Glutamatergic neuron (in vitro differentiated cells): ENCODE measurements at regions not wholly inside any gene's neighbourhood (a gene's known extent, or its start where the extent isn't known, plus 50 kb on each side); places are given as distances from the start of the nearest gene placed in this dataset.
"Not testable (repeated sequence)": the region's sequence is repeated elsewhere in the genome, so short reads cannot be mapped to it uniquely, and the experiment has no call there.

ENCODE experiments used
- DNase-seq: peaks from one replicate; pipeline ENCODE4 v3.0.0; 2022
- H3K27ac Mint-ChIP-seq: one replicate; pipeline ENCODE4 v1.8.0; 2020; ENCODE audit warnings: mild to moderate bottlenecking, mixed read lengths, inconsistent platforms; ENCODE audit not compliant: unreplicated experiment
- H3K27me3 Mint-ChIP-seq: one replicate; pipeline ENCODE4 v1.8.0; 2020; ENCODE audit warnings: mild to moderate bottlenecking, moderate library complexity, mixed read lengths, inconsistent platforms; ENCODE audit not compliant: unreplicated experiment
- H3K36me3 Mint-ChIP-seq: one replicate; pipeline ENCODE4 v1.8.0; 2020; ENCODE audit warnings: mild to moderate bottlenecking, mixed read lengths, inconsistent platforms; ENCODE audit not compliant: unreplicated experiment
- H3K4me1 Mint-ChIP-seq: one replicate; pipeline ENCODE4 v1.8.0; 2020; ENCODE audit warnings: mild to moderate bottlenecking, low read depth, mixed read lengths, inconsistent platforms; ENCODE audit not compliant: unreplicated experiment
- H3K4me3 Mint-ChIP-seq: one replicate; pipeline ENCODE4 v1.8.0; 2020; ENCODE audit warnings: mild to moderate bottlenecking, mixed read lengths, inconsistent platforms; ENCODE audit not compliant: unreplicated experiment
- H3K9me3 Mint-ChIP-seq: one replicate; pipeline ENCODE4 v1.8.0; 2020; ENCODE audit warnings: mild to moderate bottlenecking, moderate library complexity, mixed read lengths, inconsistent platforms; ENCODE audit not compliant: unreplicated experiment
- CTCF ChIP-seq: fragments of 200-600 bp; sonication (generic); IDR thresholded peaks from one replicate; pipeline ENCODE4 v1.5.0; 2021; ENCODE audit not compliant: partially characterized antibody, unreplicated experiment

DNA sequence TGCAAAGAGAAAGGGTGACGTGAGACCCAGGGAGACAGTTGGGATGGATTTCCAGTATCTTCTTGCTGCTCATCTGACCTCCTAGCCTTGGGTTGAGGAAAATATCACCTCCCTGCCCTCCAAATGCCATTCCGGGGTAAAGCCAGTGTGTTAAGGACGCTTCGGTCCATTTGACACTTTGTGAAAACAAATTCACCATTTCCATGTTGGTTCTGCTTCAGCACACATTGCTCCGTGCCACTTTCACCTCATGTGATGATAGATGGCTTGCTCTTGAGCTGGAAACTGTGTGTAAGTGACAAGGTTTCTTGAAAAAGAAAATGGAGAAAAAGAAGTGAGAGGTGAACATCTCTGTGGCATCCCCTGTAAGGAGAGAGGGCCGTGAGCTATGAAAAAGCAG lies 256.1 kb upstream of the PGRMC2 start:
- Mint-ChIP-seq H3K27me3 (no peaks in the 10 kb centered on the region), H3K9me3 (peaks cover 1% of the 10 kb centered on the region)

GRCh38 chr4:128542047-128542446 lies 254.4 kb upstream of the PGRMC2 start:
- Mint-ChIP-seq H3K27ac (no peak overlapping the region), H3K4me3 (no peak overlapping the region), H3K36me3 (no peaks in the 10 kb centered on the region), H3K4me1 (no peaks in the 10 kb centered on the region), H3K9me3 (peaks cover 1% of the 10 kb centered on the region), H3K27me3 (no peaks in the 10 kb centered on the region)
- no peak for TF ChIP-seq CTCF
- DNase-seq = no peak

More for the DNA sequence above, 256.1 kb upstream of the PGRMC2 start:
- no peak for DNase-seq
- no peak overlapping the region for H3K27ac Mint-ChIP-seq
- no peak overlapping the region for H3K4me3 Mint-ChIP-seq
- no peak for TF ChIP-seq CTCF
- H3K4me1 Mint-ChIP-seq = no peaks in the 10 kb centered on the region
- H3K36me3 Mint-ChIP-seq = no peaks in the 10 kb centered on the region

GRCh38 chr4:128540122-128540521 lies 252.5 kb upstream of the PGRMC2 start:
- no peak for TF ChIP-seq CTCF
- no peak for DNase-seq

GRCh38 chr4:128538111-128538882 lies 250.7 kb upstream of the PGRMC2 start:
- no peak for DNase-seq
- Mint-ChIP-seq H3K9me3 (no peaks in the 10 kb centered on the region), H3K4me3 (no peak overlapping the region), H3K27me3 (no peaks in the 10 kb centered on the region), H3K36me3 (no peaks in the 10 kb centered on the region), H3K4me1 (no peaks in the 10 kb centered on the region), H3K27ac (no peak overlapping the region)
- no peak for TF ChIP-seq CTCF

More at GRCh38 chr4:128540122-128540521, 252.5 kb upstream of the PGRMC2 start:
- Mint-ChIP-seq H3K4me1 (no peaks in the 10 kb centered on the region), H3K9me3 (peaks cover under 1% of the 10 kb centered on the region), H3K36me3 (no peaks in the 10 kb centered on the region), H3K27ac (no peak overlapping the region), H3K27me3 (no peaks in the 10 kb centered on the region), H3K4me3 (no peak overlapping the region)

DNA sequence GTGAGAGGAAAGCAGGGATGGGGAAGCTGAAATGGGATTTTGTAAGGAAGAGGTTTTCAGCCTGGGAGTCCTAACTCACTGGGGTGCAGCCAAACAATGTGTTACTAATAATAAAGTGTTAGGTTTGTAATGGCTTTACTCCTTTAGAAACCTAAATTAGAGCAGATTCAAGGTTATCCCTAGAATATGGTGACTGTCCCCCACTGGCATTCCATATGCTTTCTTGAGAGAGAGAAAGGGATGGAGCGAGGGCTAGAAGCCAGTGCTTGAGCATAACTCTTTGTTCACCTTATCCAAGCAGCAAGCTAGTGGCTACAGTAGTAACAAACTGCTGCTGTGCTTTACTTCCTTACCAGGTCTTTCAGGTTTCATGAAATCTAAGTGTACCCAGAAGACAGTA lies 249.1 kb upstream of the PGRMC2 start:
- no peak for DNase-seq
- no peak for TF ChIP-seq CTCF
- H3K27me3 Mint-ChIP-seq = no peaks in the 10 kb centered on the region
- H3K4me3 Mint-ChIP-seq = no peak overlapping the region
- no peaks in the 10 kb centered on the region for H3K4me1 Mint-ChIP-seq
- no peaks in the 10 kb centered on the region for H3K36me3 Mint-ChIP-seq
- no peaks in the 10 kb centered on the region for H3K9me3 Mint-ChIP-seq
- H3K27ac Mint-ChIP-seq = no peak overlapping the region

GRCh38 chr4:128535510-128535909 lies 247.9 kb upstream of the PGRMC2 start:
- H3K9me3 Mint-ChIP-seq, H3K4me1 Mint-ChIP-seq, H3K4me3 Mint-ChIP-seq, H3K27me3 Mint-ChIP-seq, H3K27ac Mint-ChIP-seq, H3K36me3 Mint-ChIP-seq: not testable (repeated sequence)
- peak; percentile 22 for DNase-seq
